ENCODE measurements at regions not wholly inside any gene's neighbourhood (a gene's known extent, or its start where the extent isn't known, plus 50 kb on each side); places are given as distances from the start of the nearest gene placed in this dataset.
"Not testable (repeated sequence)": the region's sequence is repeated elsewhere in the genome, so short reads cannot be mapped to it uniquely, and the experiment has no call there.

GRCh38 chr22:49511393-49512189, 316.1 kb downstream of the BRD1 start:
- not testable (repeated sequence) for H2AFZ ChIP-seq (ENCODE audit: low read length); H3K4me3 ChIP-seq (ENCODE audit: low read length); H4K20me1 ChIP-seq (ENCODE audit: insufficient read depth, low read depth, low read length); H3K9ac ChIP-seq (ENCODE audit: low read length); H3K36me3 ChIP-seq (ENCODE audit: insufficient read depth, low read length); H3K9me3 ChIP-seq (ENCODE audit: low read length); H3K9me2 ChIP-seq (replicated peaks; ENCODE audit: insufficient read depth, low read length); H3K27me3 ChIP-seq (ENCODE audit: low read length)
- Histone ChIP-seq H3K4me1 (ENCODE audit: low read length) (peaks cover 55% of the 10 kb centered on the region), H3K4me2 (ENCODE audit: low read depth, low read length, poor library complexity, severe bottlenecking) (peak overlapping the region; percentile 0), H3K27ac (ENCODE audit: low read length) (peak overlapping the region; percentile 94), H3K79me2 (ENCODE audit: low read length) (peaks cover 16% of the 10 kb centered on the region)
- peak; percentile 81 for DNase-seq

- no peak overlapping the region for H2AFZ ChIP-seq (ENCODE audit: low read length)
- peaks cover 9% of the 10 kb centered on the region; the same call in 1 of the 2 replicates for H3K36me3 ChIP-seq (ENCODE audit: insufficient read depth, low read length)
- H3K4me3 ChIP-seq (ENCODE audit: low read length): no peak overlapping the region
- H3K4me1 ChIP-seq (ENCODE audit: low read length): peaks cover 54% of the 10 kb centered on the region
- peaks cover 4% of the 10 kb centered on the region; the same call in 1 of the 2 replicates for H3K9me3 ChIP-seq (ENCODE audit: low read length)
- DNase-seq: no peak
- no peaks in the 10 kb centered on the region for H4K20me1 ChIP-seq (ENCODE audit: insufficient read depth, low read depth, low read length)
- H3K9ac ChIP-seq (ENCODE audit: low read length): no peak overlapping the region
- no peaks in the 10 kb centered on the region for H3K27me3 ChIP-seq (ENCODE audit: low read length)
- H3K9me2 ChIP-seq (replicated peaks; ENCODE audit: insufficient read depth, low read length): no peaks in the 10 kb centered on the region
- H3K27ac ChIP-seq (ENCODE audit: low read length): peak overlapping the region; percentile 94
- H3K4me2 ChIP-seq (ENCODE audit: low read depth, low read length, poor library complexity, severe bottlenecking): no peak overlapping the region
- peaks cover 16% of the 10 kb centered on the region for H3K79me2 ChIP-seq (ENCODE audit: low read length)
These were observed 317.0 kb downstream of the BRD1 start for GRCh38 chr22:49510718-49511117.

GRCh38 chr22:49509016-49509415, 318.7 kb downstream of the BRD1 start:
- H3K4me1 ChIP-seq (ENCODE audit: low read length): peaks cover 52% of the 10 kb centered on the region
- H3K36me3 ChIP-seq (ENCODE audit: insufficient read depth, low read length): peaks cover 9% of the 10 kb centered on the region; the same call in 1 of the 2 replicates
- no peak overlapping the region for H2AFZ ChIP-seq (ENCODE audit: low read length)
- no peak overlapping the region for H3K9ac ChIP-seq (ENCODE audit: low read length)
- H3K79me2 ChIP-seq (ENCODE audit: low read length): peaks cover 16% of the 10 kb centered on the region
- DNase-seq: no peak
- H3K27me3 ChIP-seq (ENCODE audit: low read length): no peaks in the 10 kb centered on the region
- no peak overlapping the region for H3K4me3 ChIP-seq (ENCODE audit: low read length)
- H3K27ac ChIP-seq (ENCODE audit: low read length): no peak overlapping the region
- H3K9me3 ChIP-seq (ENCODE audit: low read length): peaks cover 4% of the 10 kb centered on the region; the same call in 1 of the 2 replicates
- H3K4me2 ChIP-seq (ENCODE audit: low read depth, low read length, poor library complexity, severe bottlenecking): no peak overlapping the region
- H4K20me1 ChIP-seq (ENCODE audit: insufficient read depth, low read depth, low read length): no peaks in the 10 kb centered on the region
- H3K9me2 ChIP-seq (replicated peaks; ENCODE audit: insufficient read depth, low read length): no peaks in the 10 kb centered on the region

- Histone ChIP-seq H3K4me1 (ENCODE audit: low read length) (peaks cover 52% of the 10 kb centered on the region), H2AFZ (ENCODE audit: low read length) (no peak overlapping the region), H3K9me3 (ENCODE audit: low read length) (peaks cover 4% of the 10 kb centered on the region; the same call in 1 of the 2 replicates), H3K9ac (ENCODE audit: low read length) (no peak overlapping the region), H3K36me3 (ENCODE audit: insufficient read depth, low read length) (peaks cover 9% of the 10 kb centered on the region; the same call in 1 of the 2 replicates), H3K4me3 (ENCODE audit: low read length) (no peak overlapping the region), H3K79me2 (ENCODE audit: low read length) (peaks cover 15% of the 10 kb centered on the region), H3K27me3 (ENCODE audit: low read length) (no peaks in the 10 kb centered on the region), H4K20me1 (ENCODE audit: insufficient read depth, low read depth, low read length) (no peaks in the 10 kb centered on the region), H3K27ac (ENCODE audit: low read length) (no peak overlapping the region), H3K4me2 (ENCODE audit: low read depth, low read length, poor library complexity, severe bottlenecking) (no peak overlapping the region), H3K9me2 (replicated peaks; ENCODE audit: insufficient read depth, low read length) (no peaks in the 10 kb centered on the region)
- no peak for DNase-seq
These were observed 319.1 kb downstream of the BRD1 start for GRCh38 chr22:49508561-49508960.

- peaks cover 12% of the 10 kb centered on the region; the same call in 1 of the 2 replicates for H3K79me2 ChIP-seq (ENCODE audit: low read length)
- no peaks in the 10 kb centered on the region for H4K20me1 ChIP-seq (ENCODE audit: insufficient read depth, low read depth, low read length)
- no peaks in the 10 kb centered on the region for H3K9me2 ChIP-seq (replicated peaks; ENCODE audit: insufficient read depth, low read length)
- H3K4me3 ChIP-seq (ENCODE audit: low read length): no peak overlapping the region
- no peak overlapping the region for H2AFZ ChIP-seq (ENCODE audit: low read length)
- no peak overlapping the region for H3K4me2 ChIP-seq (ENCODE audit: low read depth, low read length, poor library complexity, severe bottlenecking)
- peaks cover 9% of the 10 kb centered on the region; the same call in 1 of the 2 replicates for H3K36me3 ChIP-seq (ENCODE audit: insufficient read depth, low read length)
- H3K4me1 ChIP-seq (ENCODE audit: low read length): peaks cover 52% of the 10 kb centered on the region
- no peak overlapping the region for H3K27ac ChIP-seq (ENCODE audit: low read length)
- no peak overlapping the region for H3K9ac ChIP-seq (ENCODE audit: low read length)
- peaks cover 4% of the 10 kb centered on the region; the same call in 1 of the 2 replicates for H3K9me3 ChIP-seq (ENCODE audit: low read length)
- no peaks in the 10 kb centered on the region for H3K27me3 ChIP-seq (ENCODE audit: low read length)
- DNase-seq: no peak
These were observed 319.9 kb downstream of the BRD1 start for GRCh38 chr22:49507607-49508292.

GRCh38 chr22:49506010-49506400, 321.7 kb downstream of the BRD1 start:
- Histone ChIP-seq H3K27me3 (ENCODE audit: low read length) (no peaks in the 10 kb centered on the region), H3K4me2 (ENCODE audit: low read depth, low read length, poor library complexity, severe bottlenecking) (no peak overlapping the region), H2AFZ (ENCODE audit: low read length) (no peak overlapping the region), H3K27ac (ENCODE audit: low read length) (0 out of 2 replicates have a peak overlapping the region, but pooled peaks have one; percentile 10), H3K9ac (ENCODE audit: low read length) (no peak overlapping the region), H3K79me2 (ENCODE audit: low read length) (peaks cover 28% of the 10 kb centered on the region), H3K4me1 (ENCODE audit: low read length) (peaks cover 53% of the 10 kb centered on the region), H3K9me2 (replicated peaks; ENCODE audit: insufficient read depth, low read length) (no peaks in the 10 kb centered on the region), H3K4me3 (ENCODE audit: low read length) (no peak overlapping the region), H3K9me3 (ENCODE audit: low read length) (peaks cover under 1% of the 10 kb centered on the region), H3K36me3 (ENCODE audit: insufficient read depth, low read length) (peaks cover 7% of the 10 kb centered on the region; the same call in 1 of the 2 replicates), H4K20me1 (ENCODE audit: insufficient read depth, low read depth, low read length) (no peaks in the 10 kb centered on the region)
- DNase-seq: no peak

- H4K20me1 ChIP-seq (ENCODE audit: insufficient read depth, low read depth, low read length): no peaks in the 10 kb centered on the region
- H2AFZ ChIP-seq (ENCODE audit: low read length): no peak overlapping the region
- peak overlapping the region; percentile 98 for H3K27ac ChIP-seq (ENCODE audit: low read length)
- H3K4me3 ChIP-seq (ENCODE audit: low read length): peak overlapping the region; percentile 48; the same call in 1 of the 2 replicates
- peaks cover 34% of the 10 kb centered on the region for H3K79me2 ChIP-seq (ENCODE audit: low read length)
- no peaks in the 10 kb centered on the region; the same call in 1 of the 2 replicates for H3K9me3 ChIP-seq (ENCODE audit: low read length)
- H3K9me2 ChIP-seq (replicated peaks; ENCODE audit: insufficient read depth, low read length): no peaks in the 10 kb centered on the region
- H3K4me1 ChIP-seq (ENCODE audit: low read length): peaks cover 55% of the 10 kb centered on the region
- peak overlapping the region; percentile 69 for H3K4me2 ChIP-seq (ENCODE audit: low read depth, low read length, poor library complexity, severe bottlenecking)
- DNase-seq: no peak
- H3K27me3 ChIP-seq (ENCODE audit: low read length): no peaks in the 10 kb centered on the region
- H3K36me3 ChIP-seq (ENCODE audit: insufficient read depth, low read length): peaks cover 3% of the 10 kb centered on the region; the same call in 1 of the 2 replicates
- H3K9ac ChIP-seq (ENCODE audit: low read length): no peak overlapping the region
These were observed 322.2 kb downstream of the BRD1 start for GRCh38 chr22:49505337-49506009.

Measured in Karpas-422 (cell line).